Vagina (tissue), 2 donors: ENCODE measurements at regions not wholly inside any gene's neighbourhood (a gene's known extent, or its start where the extent isn't known, plus 50 kb on each side); places are given as distances from the start of the nearest gene placed in this dataset.

Experiments
- CTCF ChIP-seq, 3 experiments: fragments of 450-650 bp in 2 of 3; fragments of 200-600 bp in 1 of 3; sonication (generic) in 1 of 3; IDR thresholded peaks; one replicate each; pipeline ENCODE4 v1.5.1; 2017 to 2019; ENCODE audit warnings: antibody characterized with exemption in 3 of 3, mild to moderate bottlenecking in 2 of 3, moderate library complexity in 2 of 3
- POLR2A ChIP-seq, 2 donors: fragments of 450-650 bp; IDR thresholded peaks; one replicate each; pipeline ENCODE4 v1.6.1; 2017; ENCODE audit warnings: antibody characterized with exemption in 2 of 2, mild to moderate bottlenecking in 2 of 2, moderate library complexity in 2 of 2

DNA sequence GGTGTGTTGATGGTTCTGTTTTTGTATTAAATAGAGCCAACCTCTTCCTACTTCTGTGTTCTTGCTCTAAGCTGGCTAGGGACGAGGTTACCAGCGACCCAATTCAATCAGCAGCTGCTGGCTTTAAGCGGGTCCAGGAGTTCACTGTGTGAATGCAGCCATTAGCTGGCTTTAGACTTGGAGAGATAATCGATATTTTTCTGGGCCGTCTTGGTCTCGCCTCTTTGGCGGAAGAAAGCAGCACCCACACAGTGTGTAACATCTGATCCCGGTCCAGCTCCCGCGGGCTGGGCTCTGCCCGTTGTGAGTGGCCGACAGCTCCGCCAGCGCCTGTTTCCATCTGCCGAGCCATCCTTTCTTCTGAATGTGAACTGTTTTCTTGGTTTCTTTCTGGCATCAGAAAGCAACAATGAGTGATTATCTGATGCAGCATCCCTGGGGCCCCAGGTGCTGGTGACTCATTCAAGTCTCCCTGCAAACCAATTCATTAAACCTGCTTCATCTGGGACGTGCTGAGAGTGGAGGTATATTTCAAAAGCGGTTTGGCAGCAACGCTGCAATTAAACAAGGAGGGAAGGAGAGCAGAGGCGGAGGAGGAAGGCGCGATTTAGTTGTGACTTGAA is 90.8 kb upstream of the IRX4 start:
- TF ChIP-seq CTCF (IDR thresholded peaks at IDR 0.05) (no peak), POLR2A (IDR thresholded peaks at IDR 0.05) (no peak)
